ENCODE measurements at regions not wholly inside any gene's neighbourhood (a gene's known extent, or its start where the extent isn't known, plus 50 kb on each side); places are given as distances from the start of the nearest gene placed in this dataset.

DNA sequence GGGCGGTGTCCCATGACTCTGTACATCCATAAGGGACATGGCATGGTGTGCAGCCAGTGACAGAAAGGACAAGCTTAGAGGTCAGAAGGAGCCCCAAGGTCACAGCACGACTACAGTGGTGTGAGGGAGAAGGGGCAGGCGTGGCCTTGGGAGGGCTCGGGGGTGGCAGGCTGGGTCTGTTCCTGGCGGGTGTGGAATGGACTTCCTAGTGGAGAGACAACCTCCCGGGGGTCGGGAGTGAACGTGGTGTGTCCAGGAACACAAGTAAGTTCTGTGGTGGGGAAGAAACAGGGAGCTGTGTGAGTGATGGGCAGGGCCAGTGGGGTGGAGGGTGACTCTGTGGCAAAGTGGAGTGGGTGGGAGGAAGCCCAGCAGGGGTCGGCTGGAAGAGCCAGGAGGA is 279.3 kb downstream of the TEX29 start:
- no peaks in the 10 kb centered on the region for H3F3A ChIP-seq (ENCODE audit: low read depth)
- peaks cover 4% of the 10 kb centered on the region; the same call in 1 of the 2 replicates for H3K9me3 ChIP-seq (ENCODE audit: insufficient read depth, low read depth, low read length)
- no peaks in the 10 kb centered on the region for H3K79me2 ChIP-seq (ENCODE audit: insufficient read depth, low read length)
- H3K36me3 ChIP-seq (ENCODE audit: insufficient read depth, low read length) = no peaks in the 10 kb centered on the region
- no peak overlapping the region for H3K9ac ChIP-seq (ENCODE audit: low read depth, low read length, poor library complexity, severe bottlenecking)
- H3K4me3 ChIP-seq (ENCODE audit: low read length, poor library complexity, severe bottlenecking) = no peak overlapping the region
- no peaks in the 10 kb centered on the region for H4K20me1 ChIP-seq (ENCODE audit: insufficient read depth, low read length, poor library complexity, severe bottlenecking)
- H3K4me1 ChIP-seq (ENCODE audit: insufficient read depth, low read length, poor library complexity, severe bottlenecking) = no peaks in the 10 kb centered on the region
- no peaks in the 10 kb centered on the region for H3K9me2 ChIP-seq (replicated peaks; ENCODE audit: low read depth, low read length)
- no peaks in the 10 kb centered on the region for H3K27me3 ChIP-seq (ENCODE audit: insufficient read depth, low read length, poor library complexity, severe bottlenecking)
- H3K4me2 ChIP-seq (ENCODE audit: low read depth, low read length, poor library complexity, severe bottlenecking) = no peak overlapping the region
- TF ChIP-seq EZH2phosphoT487 (IDR thresholded peaks at IDR 0.05; ENCODE audit: borderline replicate concordance) = no peak
- TF ChIP-seq, protein P1, sequence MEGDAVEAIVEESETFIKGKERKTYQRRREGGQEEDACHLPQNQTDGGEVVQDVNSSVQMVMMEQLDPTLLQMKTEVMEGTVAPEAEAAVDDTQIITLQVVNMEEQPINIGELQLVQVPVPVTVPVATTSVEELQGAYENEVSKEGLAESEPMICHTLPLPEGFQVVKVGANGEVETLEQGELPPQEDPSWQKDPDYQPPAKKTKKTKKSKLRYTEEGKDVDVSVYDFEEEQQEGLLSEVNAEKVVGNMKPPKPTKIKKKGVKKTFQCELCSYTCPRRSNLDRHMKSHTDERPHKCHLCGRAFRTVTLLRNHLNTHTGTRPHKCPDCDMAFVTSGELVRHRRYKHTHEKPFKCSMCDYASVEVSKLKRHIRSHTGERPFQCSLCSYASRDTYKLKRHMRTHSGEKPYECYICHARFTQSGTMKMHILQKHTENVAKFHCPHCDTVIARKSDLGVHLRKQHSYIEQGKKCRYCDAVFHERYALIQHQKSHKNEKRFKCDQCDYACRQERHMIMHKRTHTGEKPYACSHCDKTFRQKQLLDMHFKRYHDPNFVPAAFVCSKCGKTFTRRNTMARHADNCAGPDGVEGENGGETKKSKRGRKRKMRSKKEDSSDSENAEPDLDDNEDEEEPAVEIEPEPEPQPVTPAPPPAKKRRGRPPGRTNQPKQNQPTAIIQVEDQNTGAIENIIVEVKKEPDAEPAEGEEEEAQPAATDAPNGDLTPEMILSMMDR (conservative IDR thresholded peaks at IDR 0.05; ENCODE audit: low read length) = no peak
- H2AFZ ChIP-seq (ENCODE audit: low read length) = no peak overlapping the region

DNA sequence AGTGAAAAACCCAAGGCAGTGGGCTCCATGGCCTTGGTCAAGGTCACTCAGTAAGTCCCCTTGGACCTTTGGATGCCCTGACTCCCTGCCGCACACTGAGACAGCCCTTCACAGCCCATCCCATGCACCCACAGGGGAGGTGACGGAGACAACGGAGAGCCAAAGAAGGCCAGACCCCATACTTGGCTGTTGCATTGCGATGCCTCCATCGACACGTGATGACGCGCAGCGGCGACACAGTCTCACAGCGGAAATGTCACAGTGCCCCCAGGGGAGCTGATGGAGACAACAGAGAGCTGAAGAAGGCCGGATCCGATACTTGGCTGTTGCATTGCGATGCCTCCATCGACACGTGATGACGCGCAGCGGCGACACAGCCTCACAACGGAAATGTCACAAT is 282.4 kb downstream of the TEX29 start:
- Histone ChIP-seq H3K27me3 (ENCODE audit: insufficient read depth, low read length, poor library complexity, severe bottlenecking) (no peaks in the 10 kb centered on the region), H2AFZ (ENCODE audit: low read length) (no peak overlapping the region), H3K9me2 (replicated peaks; ENCODE audit: low read depth, low read length) (no peaks in the 10 kb centered on the region), H3K36me3 (ENCODE audit: insufficient read depth, low read length) (no peaks in the 10 kb centered on the region), H3F3A (ENCODE audit: low read depth) (no peaks in the 10 kb centered on the region), H3K9me3 (ENCODE audit: insufficient read depth, low read depth, low read length) (peaks cover 6% of the 10 kb centered on the region; the same call in 1 of the 2 replicates), H3K4me1 (ENCODE audit: insufficient read depth, low read length, poor library complexity, severe bottlenecking) (no peaks in the 10 kb centered on the region), H3K4me2 (ENCODE audit: low read depth, low read length, poor library complexity, severe bottlenecking) (no peak overlapping the region), H4K20me1 (ENCODE audit: insufficient read depth, low read length, poor library complexity, severe bottlenecking) (no peaks in the 10 kb centered on the region), H3K4me3 (ENCODE audit: low read length, poor library complexity, severe bottlenecking) (no peak overlapping the region), H3K79me2 (ENCODE audit: insufficient read depth, low read length) (no peaks in the 10 kb centered on the region), H3K9ac (ENCODE audit: low read depth, low read length, poor library complexity, severe bottlenecking) (no peak overlapping the region)
- no peak for TF ChIP-seq EZH2phosphoT487 (IDR thresholded peaks at IDR 0.05; ENCODE audit: borderline replicate concordance)
- TF ChIP-seq, protein P1 (conservative IDR thresholded peaks at IDR 0.05; ENCODE audit: low read length) = no peak

DNA sequence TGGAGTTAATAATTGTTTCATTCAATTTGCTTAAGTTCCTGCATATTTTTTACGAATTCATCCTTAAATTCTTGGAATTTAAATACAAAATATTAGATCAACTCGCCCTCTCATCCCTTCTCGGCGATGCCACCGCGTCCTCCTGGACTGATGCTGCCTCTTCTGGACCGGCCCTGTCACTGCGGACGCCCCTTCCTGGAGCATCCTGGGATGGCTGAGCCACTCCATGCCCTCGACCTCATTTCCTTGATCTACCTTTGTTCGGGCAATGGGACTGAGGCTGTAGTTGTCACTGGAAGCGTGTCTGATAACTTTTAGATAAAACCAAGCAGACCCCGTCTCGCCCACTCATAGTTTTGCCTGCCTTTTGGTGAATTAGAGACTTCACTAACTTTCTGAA is 283.7 kb downstream of the TEX29 start:
- H3K79me2 ChIP-seq (ENCODE audit: insufficient read depth, low read length) = no peaks in the 10 kb centered on the region
- no peak overlapping the region for H3K4me2 ChIP-seq (ENCODE audit: low read depth, low read length, poor library complexity, severe bottlenecking)
- no peak overlapping the region for H3K9ac ChIP-seq (ENCODE audit: low read depth, low read length, poor library complexity, severe bottlenecking)
- no peaks in the 10 kb centered on the region for H3F3A ChIP-seq (ENCODE audit: low read depth)
- no peak overlapping the region for H2AFZ ChIP-seq (ENCODE audit: low read length)
- no peaks in the 10 kb centered on the region for H3K27me3 ChIP-seq (ENCODE audit: insufficient read depth, low read length, poor library complexity, severe bottlenecking)
- no peaks in the 10 kb centered on the region for H4K20me1 ChIP-seq (ENCODE audit: insufficient read depth, low read length, poor library complexity, severe bottlenecking)
- H3K9me3 ChIP-seq (ENCODE audit: insufficient read depth, low read depth, low read length) = peaks cover 6% of the 10 kb centered on the region; the same call in 1 of the 2 replicates
- no peaks in the 10 kb centered on the region for H3K36me3 ChIP-seq (ENCODE audit: insufficient read depth, low read length)
- H3K4me1 ChIP-seq (ENCODE audit: insufficient read depth, low read length, poor library complexity, severe bottlenecking) = no peaks in the 10 kb centered on the region
- H3K4me3 ChIP-seq (ENCODE audit: low read length, poor library complexity, severe bottlenecking) = no peak overlapping the region
- TF ChIP-seq EZH2phosphoT487 (IDR thresholded peaks at IDR 0.05; ENCODE audit: borderline replicate concordance) = no peak
- TF ChIP-seq, protein P1 (conservative IDR thresholded peaks at IDR 0.05; ENCODE audit: low read length) = no peak
- no peaks in the 10 kb centered on the region for H3K9me2 ChIP-seq (replicated peaks; ENCODE audit: low read depth, low read length)

All from Loucy (cell line).